ENCODE measurements at regions not wholly inside any gene's neighbourhood (a gene's known extent, or its start where the extent isn't known, plus 50 kb on each side); places are given as distances from the start of the nearest gene placed in this dataset.

DNA sequence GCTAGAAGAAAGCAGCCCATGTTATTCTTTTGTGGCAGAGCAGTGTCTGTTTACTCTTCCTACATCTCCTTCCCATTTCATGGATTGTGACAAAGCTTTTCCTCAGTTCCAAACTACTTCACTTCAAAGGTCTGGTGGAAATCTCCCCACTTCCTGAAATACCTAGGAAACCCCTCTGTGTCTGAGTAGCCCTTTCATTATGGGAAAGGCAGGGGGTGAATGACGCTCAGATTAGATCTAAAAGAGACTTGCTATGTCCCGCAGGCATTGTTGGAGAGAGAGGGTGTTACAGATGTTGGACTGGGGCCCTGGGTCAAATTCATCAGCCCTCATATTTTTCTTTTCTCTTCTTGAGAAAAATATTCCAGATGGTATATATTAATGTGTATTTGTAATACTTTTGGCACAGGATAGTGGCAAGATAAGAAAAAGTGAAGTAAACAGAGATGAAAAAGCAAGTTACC, 675.0 kb downstream of the IRS1 start:
- H3F3A ChIP-seq (ENCODE audit: insufficient read depth) = no peaks in the 10 kb centered on the region
- H3K9me3 ChIP-seq (ENCODE audit: insufficient read depth, low read length) = no peaks in the 10 kb centered on the region
- no peaks in the 10 kb centered on the region for H3K36me3 ChIP-seq (ENCODE audit: low read length)
- TF ChIP-seq CTCF (IDR thresholded peaks at IDR 0.05; ENCODE audit: insufficient read depth, low read length, poor library complexity, severe bottlenecking) (no peak), EZH2phosphoT487 (conservative IDR thresholded peaks at IDR 0.05; ENCODE audit: low read length) (no peak)
- no peaks in the 10 kb centered on the region for H3K9me2 ChIP-seq (replicated peaks; ENCODE audit: insufficient read depth, low read length)
- H3K4me2 ChIP-seq (ENCODE audit: low read depth, low read length, poor library complexity, severe bottlenecking) = no peak overlapping the region
- no peak overlapping the region for H3K9ac ChIP-seq (ENCODE audit: low read length)
- H3K27me3 ChIP-seq (ENCODE audit: low read length) = no peaks in the 10 kb centered on the region
- H2AFZ ChIP-seq (ENCODE audit: low read depth, low read length, severe bottlenecking) = no peak overlapping the region
- H3K4me3 ChIP-seq (ENCODE audit: insufficient read depth, low read length, poor library complexity, severe bottlenecking) = no peak overlapping the region
- no peak overlapping the region for H3K27ac ChIP-seq (ENCODE audit: low read depth, low read length)
- H3K79me2 ChIP-seq (ENCODE audit: insufficient read depth, low read length) = no peaks in the 10 kb centered on the region
- H4K20me1 ChIP-seq (ENCODE audit: low read depth, low read length) = no peaks in the 10 kb centered on the region

GRCh38 chr2:226123300-226123699, 676.3 kb downstream of the IRS1 start:
- no peaks in the 10 kb centered on the region for H3K79me2 ChIP-seq (ENCODE audit: insufficient read depth, low read length)
- no peaks in the 10 kb centered on the region for H3K36me3 ChIP-seq (ENCODE audit: low read length)
- no peaks in the 10 kb centered on the region for H3K9me3 ChIP-seq (ENCODE audit: insufficient read depth, low read length)
- TF ChIP-seq EZH2phosphoT487 (conservative IDR thresholded peaks at IDR 0.05; ENCODE audit: low read length) (no peak), CTCF (IDR thresholded peaks at IDR 0.05; ENCODE audit: insufficient read depth, low read length, poor library complexity, severe bottlenecking) (no peak)
- H3K4me2 ChIP-seq (ENCODE audit: low read depth, low read length, poor library complexity, severe bottlenecking) = no peak overlapping the region
- no peaks in the 10 kb centered on the region for H3F3A ChIP-seq (ENCODE audit: insufficient read depth)
- no peaks in the 10 kb centered on the region for H3K27me3 ChIP-seq (ENCODE audit: low read length)
- H2AFZ ChIP-seq (ENCODE audit: low read depth, low read length, severe bottlenecking) = no peak overlapping the region
- H3K27ac ChIP-seq (ENCODE audit: low read depth, low read length) = no peak overlapping the region
- no peaks in the 10 kb centered on the region for H3K9me2 ChIP-seq (replicated peaks; ENCODE audit: insufficient read depth, low read length)
- H3K9ac ChIP-seq (ENCODE audit: low read length) = no peak overlapping the region
- no peak overlapping the region for H3K4me3 ChIP-seq (ENCODE audit: insufficient read depth, low read length, poor library complexity, severe bottlenecking)
- H4K20me1 ChIP-seq (ENCODE audit: low read depth, low read length) = no peaks in the 10 kb centered on the region

GRCh38 chr2:226122041-226122440, 677.6 kb downstream of the IRS1 start:
- no peaks in the 10 kb centered on the region for H3K27me3 ChIP-seq (ENCODE audit: low read length)
- no peak overlapping the region for H2AFZ ChIP-seq (ENCODE audit: low read depth, low read length, severe bottlenecking)
- no peaks in the 10 kb centered on the region for H3F3A ChIP-seq (ENCODE audit: insufficient read depth)
- TF ChIP-seq EZH2phosphoT487 (conservative IDR thresholded peaks at IDR 0.05; ENCODE audit: low read length) (no peak), CTCF (IDR thresholded peaks at IDR 0.05; ENCODE audit: insufficient read depth, low read length, poor library complexity, severe bottlenecking) (no peak)
- H3K9me3 ChIP-seq (ENCODE audit: insufficient read depth, low read length) = no peaks in the 10 kb centered on the region
- H3K4me3 ChIP-seq (ENCODE audit: insufficient read depth, low read length, poor library complexity, severe bottlenecking) = no peak overlapping the region
- H3K36me3 ChIP-seq (ENCODE audit: low read length) = no peaks in the 10 kb centered on the region
- no peaks in the 10 kb centered on the region for H3K9me2 ChIP-seq (replicated peaks; ENCODE audit: insufficient read depth, low read length)
- no peak overlapping the region for H3K9ac ChIP-seq (ENCODE audit: low read length)
- H3K27ac ChIP-seq (ENCODE audit: low read depth, low read length) = no peak overlapping the region
- no peaks in the 10 kb centered on the region for H4K20me1 ChIP-seq (ENCODE audit: low read depth, low read length)
- no peaks in the 10 kb centered on the region for H3K79me2 ChIP-seq (ENCODE audit: insufficient read depth, low read length)
- H3K4me2 ChIP-seq (ENCODE audit: low read depth, low read length, poor library complexity, severe bottlenecking) = no peak overlapping the region
